ENCODE measurements at regions not wholly inside any gene's neighbourhood (a gene's known extent, or its start where the extent isn't known, plus 50 kb on each side); places are given as distances from the start of the nearest gene placed in this dataset.
"Not testable (repeated sequence)": the region's sequence is repeated elsewhere in the genome, so short reads cannot be mapped to it uniquely, and the experiment has no call there.

DNA sequence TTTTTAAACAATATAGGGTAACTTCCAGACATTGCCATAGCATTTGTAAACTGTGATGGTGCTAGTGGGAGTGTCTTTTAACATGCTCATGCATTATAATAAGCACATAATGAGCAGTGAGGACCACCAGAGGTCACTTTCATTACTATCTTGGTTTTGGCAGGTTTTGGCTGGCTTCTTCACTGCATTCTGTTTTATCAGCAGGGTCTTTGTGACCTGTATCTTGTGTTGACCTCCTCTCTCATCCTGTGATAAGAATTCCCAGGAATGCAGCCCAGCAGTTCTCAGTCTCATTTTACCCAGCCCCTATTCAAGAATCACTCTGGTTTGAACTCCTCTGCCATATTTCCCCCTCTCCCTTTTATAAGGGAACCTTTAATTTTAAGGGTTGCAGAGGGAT is 91.3 kb downstream of the ZNF467 start:
- H3K4me3 ChIP-seq (ENCODE audit: low read depth, low read length), result no peak overlapping the region
- TF ChIP-seq, protein P1, sequence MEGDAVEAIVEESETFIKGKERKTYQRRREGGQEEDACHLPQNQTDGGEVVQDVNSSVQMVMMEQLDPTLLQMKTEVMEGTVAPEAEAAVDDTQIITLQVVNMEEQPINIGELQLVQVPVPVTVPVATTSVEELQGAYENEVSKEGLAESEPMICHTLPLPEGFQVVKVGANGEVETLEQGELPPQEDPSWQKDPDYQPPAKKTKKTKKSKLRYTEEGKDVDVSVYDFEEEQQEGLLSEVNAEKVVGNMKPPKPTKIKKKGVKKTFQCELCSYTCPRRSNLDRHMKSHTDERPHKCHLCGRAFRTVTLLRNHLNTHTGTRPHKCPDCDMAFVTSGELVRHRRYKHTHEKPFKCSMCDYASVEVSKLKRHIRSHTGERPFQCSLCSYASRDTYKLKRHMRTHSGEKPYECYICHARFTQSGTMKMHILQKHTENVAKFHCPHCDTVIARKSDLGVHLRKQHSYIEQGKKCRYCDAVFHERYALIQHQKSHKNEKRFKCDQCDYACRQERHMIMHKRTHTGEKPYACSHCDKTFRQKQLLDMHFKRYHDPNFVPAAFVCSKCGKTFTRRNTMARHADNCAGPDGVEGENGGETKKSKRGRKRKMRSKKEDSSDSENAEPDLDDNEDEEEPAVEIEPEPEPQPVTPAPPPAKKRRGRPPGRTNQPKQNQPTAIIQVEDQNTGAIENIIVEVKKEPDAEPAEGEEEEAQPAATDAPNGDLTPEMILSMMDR (IDR thresholded peaks at IDR 0.05; ENCODE audit: low read depth, low read length), result no peak

DNA sequence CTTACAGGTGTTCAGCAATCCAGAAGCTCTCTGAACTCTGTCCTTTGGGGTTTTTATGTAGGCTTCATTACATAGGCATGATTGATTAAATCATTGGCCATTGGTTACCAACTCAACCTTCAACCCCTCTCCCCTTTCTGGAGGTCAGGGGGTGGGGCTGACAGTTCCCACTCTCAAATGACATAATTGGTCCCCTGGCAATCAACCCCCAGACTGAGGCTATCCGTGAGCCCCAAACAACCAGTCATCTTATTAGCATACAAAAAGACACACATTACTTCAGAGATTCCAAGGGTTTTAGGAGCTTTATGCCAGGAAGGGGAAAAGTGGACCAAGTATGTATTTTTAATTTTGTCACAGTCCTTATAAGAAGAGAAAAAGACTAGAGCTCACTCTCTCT is 92.1 kb downstream of the ZNF467 start:
- TF ChIP-seq, protein P1 (IDR thresholded peaks at IDR 0.05; ENCODE audit: low read depth, low read length), result no peak
- H3K4me3 ChIP-seq (ENCODE audit: low read depth, low read length), result no peak overlapping the region

DNA sequence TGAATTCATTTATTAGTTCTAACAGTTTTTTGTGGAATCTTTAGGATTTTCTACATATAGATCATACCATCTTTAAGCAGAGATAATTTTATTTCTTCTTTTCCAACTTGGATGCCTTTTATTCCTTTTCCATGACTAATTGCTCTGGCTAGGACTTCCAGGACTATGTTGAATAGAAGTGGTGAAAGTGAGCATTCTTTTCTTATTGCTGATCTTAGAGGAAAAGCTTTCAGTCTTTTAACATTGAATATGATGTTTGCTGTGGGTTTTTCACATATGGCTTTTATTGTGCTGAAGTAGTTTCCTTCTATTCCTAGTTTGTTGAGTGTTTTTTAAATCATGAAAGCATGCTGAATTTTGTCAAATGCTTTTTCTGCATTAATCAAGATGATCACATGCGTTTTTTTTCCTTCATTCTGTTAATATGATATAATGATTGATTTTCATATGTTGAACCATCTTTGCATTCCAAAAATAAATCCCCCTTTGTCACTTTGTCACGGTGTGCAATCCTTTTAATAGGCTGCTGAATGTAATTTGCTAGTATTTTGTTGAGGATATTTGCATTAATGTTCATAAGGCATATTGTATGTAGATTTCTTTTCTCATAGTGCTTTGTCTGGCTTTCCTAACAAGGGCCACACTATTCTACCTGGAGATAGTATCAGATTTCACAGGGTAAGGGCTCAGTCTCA is 92.9 kb downstream of the ZNF467 start:
- H3K4me3 ChIP-seq (ENCODE audit: low read depth, low read length), result no peak overlapping the region
- TF ChIP-seq, protein P1 (IDR thresholded peaks at IDR 0.05; ENCODE audit: low read depth, low read length), result no peak

DNA sequence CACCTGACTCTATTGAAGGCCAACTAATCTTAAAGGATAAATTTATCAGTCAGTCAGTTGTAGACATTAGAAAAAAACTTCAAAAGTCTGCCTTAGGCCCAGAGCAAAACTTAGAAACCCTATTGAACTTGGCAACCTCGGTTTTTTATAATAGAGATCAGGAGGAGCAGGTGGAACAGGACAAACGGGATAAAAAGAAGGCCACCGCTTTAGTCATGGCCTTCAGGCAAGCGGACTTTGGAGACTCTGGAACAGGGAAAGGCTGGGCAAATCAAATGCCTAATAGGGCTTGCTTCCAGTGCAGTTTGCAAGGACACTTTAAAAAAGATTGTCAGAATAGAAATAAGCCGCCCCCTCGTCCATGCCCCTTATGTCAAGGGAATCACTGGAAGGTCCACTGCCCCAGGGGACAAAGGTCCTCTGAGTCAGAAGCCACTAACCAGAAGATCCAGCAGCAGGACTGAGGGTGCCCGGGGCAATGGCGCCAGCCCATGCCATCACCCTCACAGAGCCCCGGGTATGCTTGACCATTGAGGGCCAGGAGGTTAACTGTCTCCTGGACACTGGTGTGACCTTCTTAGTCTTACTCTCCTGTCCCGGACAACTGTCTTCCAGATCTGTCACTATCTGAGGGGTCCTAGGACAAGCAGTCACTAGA is 98.5 kb downstream of the ZNF467 start:
- H3K4me3 ChIP-seq (ENCODE audit: low read depth, low read length), result not testable (repeated sequence)

DNA sequence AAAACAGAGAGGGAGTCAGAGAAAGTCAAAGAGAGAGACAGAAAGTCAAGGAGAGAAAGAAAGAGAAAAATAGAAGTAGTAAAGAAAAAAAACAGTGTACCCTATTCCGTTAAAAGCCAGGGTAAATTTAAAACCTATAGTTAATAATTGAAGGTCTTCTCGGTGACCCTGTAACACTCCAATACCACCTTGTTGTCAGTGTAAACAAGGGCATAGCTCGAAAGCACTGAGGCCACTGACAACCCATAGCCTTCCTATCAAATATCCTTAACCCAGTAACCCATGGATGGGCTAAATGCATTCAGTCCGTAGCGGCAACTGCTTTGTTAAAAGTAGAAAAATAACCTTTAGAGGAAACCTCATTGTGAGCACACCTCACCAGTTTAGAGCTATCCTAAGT is 100.4 kb downstream of the ZNF467 start:
- TF ChIP-seq, protein P1 (IDR thresholded peaks at IDR 0.05; ENCODE audit: low read depth, low read length), result no peak
- H3K4me3 ChIP-seq (ENCODE audit: low read depth, low read length), result no peak overlapping the region

DNA sequence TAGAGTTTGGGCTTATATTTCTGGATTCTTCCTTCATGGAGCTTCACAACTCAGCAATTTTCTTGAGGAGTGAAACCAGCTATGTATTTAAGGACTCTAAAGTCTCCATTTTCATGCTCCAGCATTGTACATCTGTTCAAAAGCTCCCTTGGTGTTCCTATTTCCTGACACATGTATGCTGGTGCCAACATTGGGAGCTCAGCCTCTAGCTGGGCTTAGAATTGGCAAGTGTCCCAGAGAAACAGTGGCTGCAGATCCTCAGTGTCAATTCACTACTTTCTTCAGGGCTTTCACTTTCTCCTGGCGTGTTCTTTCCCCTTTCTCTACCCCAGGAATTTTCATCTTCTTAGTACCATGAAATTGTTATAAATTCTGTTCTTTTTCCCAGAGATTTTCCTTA is 103.1 kb downstream of the ZNF467 start:
- TF ChIP-seq, protein P1 (IDR thresholded peaks at IDR 0.05; ENCODE audit: low read depth, low read length), result no peak
- no peak overlapping the region for H3K4me3 ChIP-seq (ENCODE audit: low read depth, low read length)

DNA sequence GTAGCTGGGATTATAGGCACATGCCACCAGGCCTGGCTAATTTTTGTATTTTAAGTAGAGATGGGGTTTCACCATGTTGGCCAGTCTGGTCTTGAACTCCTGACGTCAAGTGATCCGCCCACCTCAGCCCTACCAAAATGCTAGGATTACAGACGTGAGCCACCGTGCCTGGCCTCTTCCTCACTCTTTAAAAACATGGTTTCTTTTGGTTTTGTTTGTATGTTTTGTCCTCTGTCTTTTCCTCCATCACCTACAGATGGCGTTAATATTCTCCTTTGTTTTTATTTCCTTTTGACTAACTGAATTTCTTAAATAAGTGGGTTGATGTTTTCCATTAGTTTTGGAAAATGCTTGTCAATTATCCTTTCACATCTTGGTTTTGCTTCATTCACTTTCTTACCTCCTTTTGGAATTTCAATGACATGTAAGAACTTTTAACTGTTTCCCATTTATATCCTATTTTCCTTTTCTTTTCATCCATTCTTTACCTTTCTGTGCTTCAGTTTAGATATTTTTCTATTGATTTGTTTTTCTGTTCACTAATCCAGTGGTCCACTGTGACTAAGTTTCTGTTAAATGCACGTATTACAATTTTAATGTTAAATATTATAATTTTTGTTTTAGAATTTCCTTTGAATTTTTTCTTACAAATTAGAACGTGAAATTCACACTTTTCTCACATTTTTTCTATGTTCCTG is 104.1 kb downstream of the ZNF467 start:
- TF ChIP-seq, protein P1 (IDR thresholded peaks at IDR 0.05; ENCODE audit: low read depth, low read length), result no peak
- H3K4me3 ChIP-seq (ENCODE audit: low read depth, low read length), result no peak overlapping the region

All from WI38 (cell line).